H1 (cell line): ENCODE measurements at regions not wholly inside any gene's neighbourhood (a gene's known extent, or its start where the extent isn't known, plus 50 kb on each side); places are given as distances from the start of the nearest gene placed in this dataset.

ENCODE experiments used
- BACH1 ChIP-seq: IDR thresholded peaks from 2 replicates; pipeline ENCODE4 v1.6.1; 2012; ENCODE audit warnings: low read length, improper control_type of control experiment
- CHD7 ChIP-seq: fragments of 300-600 bp; sonication (generic); IDR thresholded peaks from 2 replicates; pipeline ENCODE4 v1.7.1; 2012; ENCODE audit warnings: low read length, moderate library complexity, mild to moderate bottlenecking, inconsistent platforms; ENCODE audit not compliant: insufficient replicate concordance
- CTCF ChIP-seq, 3 experiments: IDR thresholded peaks; 1 replicate in 2 of 3; 2 replicates in 1 of 3; pipeline versions ENCODE4 v1.5.1 to v1.6.1; 2011; ENCODE audit warnings: low read length in 3 of 3, mild to moderate bottlenecking in 3 of 3, inconsistent platforms in 2 of 3, low read depth in 1 of 3, moderate library complexity in 1 of 3; ENCODE audit not compliant: insufficient read depth in 1 of 3; ENCODE audit errors: control extremely low read depth in 1 of 3
- HDAC2 ChIP-seq, 2 experiments: fragments of 300-600 bp in 1 of 2; sonication (generic) in 1 of 2; IDR thresholded peaks; 2 replicates each; pipeline ENCODE4 v1.6.1; 2011 to 2012; ENCODE audit warnings: low read depth in 2 of 2, low read length in 2 of 2, mild to moderate bottlenecking in 2 of 2, moderate library complexity in 2 of 2, borderline replicate concordance in 1 of 2, inconsistent platforms in 1 of 2
- HDAC6 ChIP-seq: IDR thresholded peaks from one replicate; pipeline ENCODE4 v1.7.1; 2012; ENCODE audit warnings: low read depth, mild to moderate bottlenecking, inconsistent platforms, low read length, moderate library complexity
- SIN3A ChIP-seq, 2 experiments: IDR thresholded peaks in 1 of 2; conservative IDR thresholded peaks in 1 of 2; 2 replicates each; pipeline ENCODE4 v1.6.1; 2011 to 2012; ENCODE audit warnings: low read length in 2 of 2, improper control_type of control experiment in 1 of 2, low read depth in 1 of 2, mild to moderate bottlenecking in 1 of 2
- SIX5 ChIP-seq: IDR thresholded peaks from 2 replicates; pipeline ENCODE4 v1.6.1; 2011; ENCODE audit warnings: mild to moderate bottlenecking, low read depth, low read length
- TAF7 ChIP-seq: optimal IDR thresholded peaks from 2 replicates; pipeline ENCODE3; 2011; ENCODE audit warnings: low read depth, mild to moderate bottlenecking, inconsistent platforms, low read length, moderate library complexity, borderline replicate concordance
- TEAD4 ChIP-seq: IDR thresholded peaks from 2 replicates; pipeline ENCODE4 v1.6.1; 2012; ENCODE audit warnings: low read depth, low read length, inconsistent platforms, mixed read lengths

GRCh38 chr16:86124321-86124720 is 225.4 kb downstream of the IRF8 start (continued):
- TF ChIP-seq CHD7 (no peak), HDAC2 (IDR thresholded peaks at IDR 0.05; ENCODE audit: borderline replicate concordance in 1 of 2, low read depth in 2 of 2, low read length in 2 of 2) (no peak), SIN3A (conservative IDR thresholded peaks at IDR 0.05 in 1 of 2, IDR thresholded peaks at IDR 0.05 in 1 of 2; ENCODE audit: low read depth in 1 of 2, low read length in 2 of 2) (no peak), SIX5 (no peak), HDAC6 (no peak), BACH1 (no peak), CTCF (IDR thresholded peaks at IDR 0.05; ENCODE audit: control extremely low read depth in 1 of 3, insufficient read depth in 1 of 3, low read depth in 1 of 3, low read length in 3 of 3) (no peak), TAF7 (no peak), TEAD4 (no peak)
